ENCODE measurements at regions not wholly inside any gene's neighbourhood (a gene's known extent, or its start where the extent isn't known, plus 50 kb on each side); places are given as distances from the start of the nearest gene placed in this dataset.

DNA sequence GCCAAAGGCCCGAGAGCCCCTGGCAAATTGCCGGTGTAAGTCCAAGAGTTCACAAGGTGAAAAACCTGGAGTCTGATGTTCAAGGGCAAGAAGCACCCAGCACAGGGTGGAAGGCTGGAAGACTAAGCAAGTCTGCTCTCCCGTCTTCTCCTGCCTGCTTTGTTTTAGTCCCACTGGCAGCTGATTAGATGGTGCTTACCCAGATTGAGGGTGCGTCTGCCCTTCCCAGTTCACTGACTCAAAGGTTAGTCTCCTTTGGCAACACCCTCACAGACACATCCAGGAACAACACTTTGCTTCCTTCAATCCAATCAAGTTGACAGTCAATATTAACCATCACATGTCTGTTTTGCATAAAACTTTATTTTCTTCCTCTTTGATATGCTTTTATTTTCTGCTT lies 157.4 kb downstream of the HS3ST1 start:
- ChIA-PET CTCF (no interaction called here), POLR2A (no interaction called here)

DNA sequence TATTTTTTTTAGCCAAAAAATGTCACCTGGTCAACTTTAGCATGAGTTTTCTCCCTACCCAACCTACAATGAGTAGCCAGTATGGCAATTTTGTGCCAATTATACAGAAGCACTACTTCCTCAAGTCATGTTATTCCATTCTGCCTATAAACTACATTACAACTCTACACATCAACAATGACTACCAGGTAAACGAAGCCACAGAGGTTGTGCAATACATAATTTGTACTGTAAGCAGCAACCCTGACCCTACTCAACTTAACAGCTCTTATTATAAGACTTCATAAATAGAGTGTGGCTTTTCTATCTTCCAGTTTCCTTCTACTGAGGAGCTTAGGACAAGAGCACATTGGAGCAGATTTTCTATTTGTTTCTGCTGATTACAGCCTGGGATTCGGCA lies 160.5 kb downstream of the HS3ST1 start:
- ChIA-PET POLR2A (no interaction called here), CTCF (no interaction called here)

DNA sequence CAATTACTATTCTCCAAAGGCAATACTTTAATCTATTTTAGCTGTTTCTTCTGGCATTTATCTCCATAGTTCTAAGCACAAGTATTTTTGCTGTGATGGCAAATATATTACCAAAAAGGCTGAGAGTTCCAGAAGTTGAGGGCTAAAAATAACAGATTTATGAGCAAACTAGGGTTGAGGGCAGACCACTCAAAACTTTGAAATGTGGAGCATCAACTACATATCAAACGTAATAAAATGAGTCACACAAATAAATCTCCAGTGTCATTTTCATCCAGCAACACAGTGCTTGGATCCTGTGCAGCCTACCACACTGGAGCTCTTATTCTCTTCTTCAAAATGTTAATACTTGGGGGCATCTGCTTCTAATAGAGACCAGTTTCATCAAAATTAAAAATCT lies 163.9 kb downstream of the HS3ST1 start:
- ChIA-PET CTCF (no interaction called here), POLR2A (no interaction called here)

DNA sequence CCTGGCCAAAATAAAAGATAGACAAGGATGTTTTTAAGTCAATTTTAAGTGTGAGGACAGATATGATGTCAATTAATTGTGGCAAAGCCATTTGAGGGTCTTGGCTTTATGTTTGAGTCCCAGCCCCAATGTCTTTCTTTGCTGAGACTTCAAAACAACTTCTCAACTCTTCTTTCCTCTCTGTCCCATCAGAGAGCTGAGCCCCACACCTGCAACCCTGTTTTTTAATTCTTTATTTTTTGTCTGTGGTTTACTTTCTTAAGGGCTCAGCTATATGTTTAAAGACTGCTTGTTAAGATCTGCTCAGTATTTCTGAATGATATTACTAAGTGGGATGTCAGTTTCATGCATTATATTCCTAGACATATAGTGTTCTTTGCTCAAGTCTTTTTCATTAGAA lies 164.3 kb downstream of the HS3ST1 start:
- POLR2A ChIA-PET: no interaction called here
- CTCF ChIA-PET: no interaction called here

DNA sequence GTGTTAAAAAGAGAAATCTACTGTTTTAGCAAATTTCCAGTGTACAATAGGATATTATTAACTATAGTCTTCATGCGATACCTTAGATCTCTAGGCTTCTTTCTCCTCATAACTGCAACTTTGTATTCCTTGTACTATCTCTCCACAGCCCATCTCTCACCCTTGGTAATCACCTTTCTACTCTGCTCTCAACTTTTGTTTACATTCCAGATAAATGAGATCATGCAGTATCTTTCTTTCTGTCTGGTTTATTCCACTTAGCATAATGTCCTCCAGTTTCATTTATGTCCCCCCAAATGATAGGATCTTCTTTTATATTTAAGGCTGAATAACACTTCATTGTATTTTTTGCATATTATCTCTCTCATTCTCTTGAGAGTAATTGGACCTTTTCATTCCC lies 165.5 kb downstream of the HS3ST1 start:
- ChIA-PET POLR2A (no interaction called here), CTCF (no interaction called here)

DNA sequence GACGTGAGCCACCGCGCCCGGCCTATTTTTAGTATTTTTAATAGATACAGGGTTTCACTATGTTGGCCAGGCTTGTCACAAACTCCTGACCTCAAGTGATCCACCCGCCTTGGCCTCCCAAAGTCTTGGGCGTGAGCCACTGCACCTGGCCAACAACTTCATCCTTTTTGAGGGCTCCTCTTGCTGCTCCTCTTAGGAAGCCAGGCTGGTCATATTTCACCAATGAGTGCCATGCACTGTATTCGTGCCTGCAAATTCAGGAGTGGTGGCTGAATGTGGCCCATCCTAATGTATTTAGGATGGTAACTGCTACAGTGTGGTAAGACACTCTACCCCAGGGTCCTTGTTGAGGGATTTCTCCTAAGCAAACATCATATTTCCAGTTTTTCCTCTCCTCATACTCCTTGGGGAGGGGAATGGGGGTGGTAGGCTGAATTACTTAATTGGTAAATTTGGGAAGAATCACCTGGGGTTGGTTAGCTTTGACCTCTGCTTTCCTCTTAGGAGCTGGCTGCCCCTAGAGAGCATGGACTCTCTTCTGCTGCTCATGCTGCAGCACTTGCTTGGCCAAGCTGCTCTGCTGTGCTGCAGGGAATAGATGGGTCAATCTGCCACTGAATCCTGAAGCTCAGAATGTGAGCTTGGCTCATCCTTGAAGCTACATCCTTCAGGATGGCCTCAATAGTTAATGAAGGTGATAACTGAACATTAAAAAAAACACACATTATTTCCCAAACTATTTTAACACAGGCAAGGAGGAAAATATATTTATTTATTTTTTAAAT lies 167.4 kb downstream of the HS3ST1 start:
- CTCF ChIA-PET: no interaction called here

DNA sequence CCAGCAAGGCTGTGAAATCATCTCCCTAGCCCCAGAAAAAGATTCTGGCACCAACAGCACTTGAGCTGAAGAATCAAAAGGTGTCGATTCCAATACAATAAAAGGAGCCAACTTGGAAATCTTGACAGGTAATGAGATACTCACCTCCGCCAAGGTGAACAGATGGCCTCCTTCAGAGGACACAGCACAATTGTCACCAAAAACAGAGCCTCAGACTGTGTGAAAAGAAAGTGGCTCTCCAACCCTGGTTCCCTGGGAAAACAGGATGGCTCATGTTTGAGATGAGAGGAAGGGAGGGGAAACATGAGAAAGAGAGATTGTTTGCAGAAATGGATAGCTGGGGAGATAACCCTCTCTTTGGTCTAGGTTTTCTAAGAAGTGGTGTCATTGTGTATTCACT lies 168.9 kb downstream of the HS3ST1 start:
- POLR2A ChIA-PET: no interaction called here
- CTCF ChIA-PET: no interaction called here

More for the DNA sequence above, 167.4 kb downstream of the HS3ST1 start:
- POLR2A ChIA-PET: no interaction called here

DNA sequence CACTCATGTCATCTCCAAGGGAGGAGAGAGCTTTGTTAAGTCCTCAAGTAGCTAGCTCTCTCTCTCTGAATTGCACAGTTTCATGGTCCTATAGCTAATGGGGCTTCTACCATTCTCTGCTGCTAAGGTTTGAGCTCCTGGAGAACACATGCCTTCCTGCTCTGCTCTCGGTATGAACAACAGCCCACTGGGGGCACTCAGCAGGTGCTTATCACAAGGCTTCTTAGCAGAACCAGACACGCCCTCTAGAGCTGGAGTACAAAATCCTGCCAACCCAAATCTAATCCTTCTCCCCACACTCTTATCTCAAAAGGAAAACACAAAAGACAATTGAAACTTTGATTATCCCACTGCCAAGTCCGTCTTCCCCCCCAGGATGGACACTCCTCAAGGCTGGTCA lies 176.5 kb downstream of the HS3ST1 start:
- CTCF ChIA-PET: no interaction called here

DNA sequence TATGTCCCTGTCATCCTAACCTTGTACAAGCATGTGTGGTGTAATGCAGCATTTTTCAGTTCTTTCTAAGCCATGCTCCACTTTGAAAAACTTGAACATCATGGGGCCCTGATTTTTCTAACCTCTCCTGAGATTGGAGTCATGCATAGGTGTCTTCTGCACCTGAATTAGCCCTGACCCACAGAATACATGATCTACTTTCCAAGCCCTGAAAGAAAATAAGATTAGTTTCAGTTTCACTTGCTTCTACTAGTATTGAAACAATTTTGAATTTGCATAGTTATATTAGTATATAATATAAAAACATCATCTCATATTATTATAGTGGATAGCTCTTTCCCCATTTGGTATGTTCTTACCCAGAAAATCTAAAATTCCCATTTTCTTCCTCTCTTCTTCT lies 178.2 kb downstream of the HS3ST1 start:
- ChIA-PET CTCF (no interaction called here), POLR2A (no interaction called here)

More for the DNA sequence above, 176.5 kb downstream of the HS3ST1 start:
- POLR2A ChIA-PET: no interaction called here

DNA sequence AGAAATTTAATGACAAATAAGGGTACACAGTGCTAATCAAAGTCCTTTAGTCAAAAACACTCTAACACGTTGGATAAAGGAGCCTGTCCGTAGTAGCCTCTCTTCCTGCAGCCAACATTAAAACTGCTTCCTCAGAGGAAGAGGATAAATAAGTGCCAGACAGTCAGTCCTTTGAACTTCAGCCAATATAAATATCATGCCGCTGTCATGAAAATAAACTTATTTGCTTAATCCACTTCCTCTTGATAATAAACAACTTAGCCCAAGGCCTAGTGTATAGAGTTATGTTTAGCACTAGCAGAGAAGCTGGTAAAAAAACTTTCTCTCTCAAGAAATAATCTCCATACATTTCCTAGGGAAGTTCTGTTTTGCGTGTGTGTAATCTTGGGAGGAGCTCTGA lies 196.7 kb downstream of the HS3ST1 start:
- POLR2A ChIA-PET: no interaction called here
- CTCF ChIA-PET: no interaction called here

DNA sequence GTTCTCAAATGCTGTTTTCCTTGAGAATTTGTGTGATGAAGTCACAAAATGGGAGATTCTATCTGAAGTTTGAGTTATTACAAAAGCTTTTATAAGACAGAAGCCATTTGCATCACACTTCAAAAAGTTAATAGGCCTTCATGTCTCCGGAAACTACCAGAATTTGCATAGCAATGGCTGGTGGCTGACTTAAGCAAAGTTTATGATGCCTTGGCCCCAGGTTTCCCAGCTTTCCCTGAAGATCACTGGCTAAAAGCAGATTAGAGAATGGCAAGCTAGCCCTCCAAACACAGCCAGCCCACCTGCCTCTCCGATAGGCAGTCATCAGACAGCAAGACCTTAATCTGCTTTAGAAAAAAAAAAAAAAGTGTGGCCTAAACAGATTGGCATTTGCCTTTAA lies 197.8 kb downstream of the HS3ST1 start:
- POLR2A ChIA-PET: no interaction called here

DNA sequence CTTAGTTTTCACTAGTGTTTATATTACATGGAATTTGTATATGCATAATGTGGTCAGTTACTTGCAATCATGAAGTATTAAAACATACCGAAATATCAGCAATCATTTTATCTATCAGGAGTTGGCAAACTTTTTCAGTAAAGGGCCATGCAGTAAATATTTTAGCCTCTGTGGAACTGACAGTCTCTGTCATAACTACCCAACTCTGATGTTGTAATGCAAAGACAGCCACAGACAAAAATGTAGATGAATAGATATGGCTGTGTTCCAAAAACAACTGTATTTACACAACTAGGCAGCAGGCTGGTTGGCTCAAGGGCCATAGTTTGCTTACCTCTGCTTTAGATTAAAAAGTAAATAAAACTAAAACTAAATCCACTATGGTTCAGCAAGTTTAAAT lies 200.2 kb downstream of the HS3ST1 start:
- CTCF ChIA-PET: no interaction called here
- POLR2A ChIA-PET: no interaction called here

More for the DNA sequence above, 197.8 kb downstream of the HS3ST1 start:
- CTCF ChIA-PET: no interaction called here

DNA sequence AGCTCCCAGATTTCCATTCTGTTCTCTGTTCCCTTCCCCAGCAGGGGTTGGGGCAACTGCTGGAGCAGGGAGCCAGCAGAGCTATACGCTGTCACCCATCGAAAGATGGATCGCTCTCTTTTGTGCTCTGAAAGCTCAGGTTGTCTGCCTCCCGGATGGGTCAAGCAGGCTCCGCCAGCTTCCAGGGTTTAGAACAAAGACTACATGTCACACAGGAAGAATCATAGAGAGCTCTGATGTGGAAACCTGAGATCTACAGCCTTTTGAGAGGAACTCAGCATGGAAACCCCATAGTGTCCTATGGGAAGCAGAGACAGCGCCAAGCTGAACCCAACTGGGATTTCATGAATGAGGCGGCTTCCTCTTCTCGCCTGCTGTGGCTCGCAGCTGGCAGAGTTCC lies 205.4 kb downstream of the HS3ST1 start:
- CTCF ChIA-PET: no interaction called here
- POLR2A ChIA-PET: interaction anchor here (0.7 kb wide), 1 partner anchor 668 kb away, joined by 3 read pairs; no protein-coding TSS in a partner anchor

DNA sequence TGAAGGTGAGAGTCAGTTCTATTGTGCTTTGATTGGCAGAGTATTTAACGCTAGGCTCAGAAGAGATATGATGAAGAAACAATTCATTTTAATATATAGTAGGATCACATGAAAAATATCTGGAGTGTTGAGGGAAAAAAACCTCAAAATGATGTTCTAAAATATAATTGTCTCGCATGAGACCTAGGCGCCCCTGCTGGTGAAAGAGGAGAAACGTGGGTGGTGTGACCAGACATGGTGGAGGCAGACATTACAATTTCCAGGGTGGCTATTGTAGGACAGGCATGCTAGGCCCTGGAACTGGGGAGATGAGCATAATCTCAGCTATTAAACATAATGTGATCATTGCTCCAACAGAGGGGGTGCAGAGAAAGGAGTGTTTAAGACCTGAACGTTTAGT lies 210.0 kb downstream of the HS3ST1 start:
- CTCF ChIA-PET: no interaction called here
- POLR2A ChIA-PET: no interaction called here

DNA sequence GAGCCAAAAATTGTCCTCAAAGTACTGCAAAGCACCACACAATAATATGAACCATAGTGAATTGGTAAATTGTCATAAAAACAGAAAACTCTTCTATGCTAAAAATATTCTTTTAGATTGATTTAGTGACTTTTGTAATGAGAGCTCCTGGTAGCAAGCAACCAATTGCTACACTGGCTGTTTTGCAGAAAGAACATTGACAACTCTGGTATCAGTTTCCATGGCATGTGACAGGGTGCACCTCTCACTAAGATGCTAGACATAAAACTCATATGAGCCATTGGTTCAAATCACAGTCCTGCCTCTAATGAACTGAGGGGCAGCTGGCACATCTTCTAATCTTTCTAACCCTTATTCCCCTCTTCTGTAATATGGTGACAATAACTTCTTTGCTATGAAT lies 212.2 kb downstream of the HS3ST1 start:
- ChIA-PET CTCF (no interaction called here), POLR2A (no interaction called here)

DNA sequence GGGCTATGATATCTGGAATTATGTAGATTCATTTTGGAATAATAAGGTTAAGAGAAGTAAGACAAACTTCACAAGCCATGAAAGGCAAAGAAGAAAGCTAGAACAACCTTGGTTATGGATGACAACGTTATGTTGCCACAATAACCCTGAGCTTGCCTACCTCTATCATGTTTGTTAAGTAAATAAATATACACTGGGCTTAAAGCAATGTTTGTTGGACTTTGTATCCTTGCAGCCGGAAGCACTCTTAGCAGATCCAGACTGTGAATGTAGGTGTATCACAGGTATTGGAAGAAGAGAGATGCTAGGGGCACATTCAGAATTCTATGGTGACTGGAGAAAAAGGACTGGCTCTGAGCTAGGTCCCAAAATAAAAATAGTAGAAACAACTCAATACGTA lies 214.4 kb downstream of the HS3ST1 start:
- ChIA-PET CTCF (no interaction called here), POLR2A (no interaction called here)

DNA sequence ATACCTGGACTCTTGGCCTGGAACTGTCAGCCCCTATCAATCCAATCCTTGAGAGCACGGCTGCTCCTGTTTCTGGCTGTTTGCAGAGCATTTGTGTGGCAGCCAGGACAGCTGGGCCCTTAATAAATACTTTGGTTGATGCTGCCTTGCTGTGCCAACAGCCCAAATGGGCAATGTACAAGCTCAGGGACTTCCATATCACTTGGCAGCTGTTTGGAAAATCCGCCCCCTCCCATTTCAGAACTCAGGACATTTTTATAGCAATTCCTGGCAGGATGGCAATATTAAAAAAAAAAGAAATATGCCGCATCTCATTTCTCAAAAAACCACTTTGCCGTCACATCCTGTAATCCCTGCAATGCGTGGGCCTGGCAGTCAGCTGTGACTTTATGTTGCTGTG lies 218.9 kb downstream of the HS3ST1 start:
- ChIA-PET POLR2A (no interaction called here), CTCF (no interaction called here)

DNA sequence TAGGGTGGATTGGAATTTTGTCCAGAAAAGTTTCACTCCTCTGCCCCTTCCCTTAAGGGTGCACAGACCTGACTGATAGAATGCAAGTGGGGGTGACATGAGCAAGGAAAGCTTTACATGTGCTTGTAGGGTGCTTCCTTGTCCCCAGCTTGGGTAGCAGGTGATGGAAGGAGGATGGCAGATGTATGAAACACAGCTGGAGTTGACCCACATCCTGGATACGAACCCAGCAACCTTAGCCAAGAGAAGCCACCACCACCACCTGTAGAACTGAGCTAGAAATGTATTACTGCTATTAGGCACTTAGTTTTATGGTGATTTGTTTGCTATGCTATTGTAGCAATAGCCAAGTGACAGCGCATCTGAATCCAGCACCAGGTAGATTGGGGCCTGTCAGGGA lies 227.4 kb downstream of the HS3ST1 start:
- POLR2A ChIA-PET: no interaction called here
- CTCF ChIA-PET: no interaction called here

DNA sequence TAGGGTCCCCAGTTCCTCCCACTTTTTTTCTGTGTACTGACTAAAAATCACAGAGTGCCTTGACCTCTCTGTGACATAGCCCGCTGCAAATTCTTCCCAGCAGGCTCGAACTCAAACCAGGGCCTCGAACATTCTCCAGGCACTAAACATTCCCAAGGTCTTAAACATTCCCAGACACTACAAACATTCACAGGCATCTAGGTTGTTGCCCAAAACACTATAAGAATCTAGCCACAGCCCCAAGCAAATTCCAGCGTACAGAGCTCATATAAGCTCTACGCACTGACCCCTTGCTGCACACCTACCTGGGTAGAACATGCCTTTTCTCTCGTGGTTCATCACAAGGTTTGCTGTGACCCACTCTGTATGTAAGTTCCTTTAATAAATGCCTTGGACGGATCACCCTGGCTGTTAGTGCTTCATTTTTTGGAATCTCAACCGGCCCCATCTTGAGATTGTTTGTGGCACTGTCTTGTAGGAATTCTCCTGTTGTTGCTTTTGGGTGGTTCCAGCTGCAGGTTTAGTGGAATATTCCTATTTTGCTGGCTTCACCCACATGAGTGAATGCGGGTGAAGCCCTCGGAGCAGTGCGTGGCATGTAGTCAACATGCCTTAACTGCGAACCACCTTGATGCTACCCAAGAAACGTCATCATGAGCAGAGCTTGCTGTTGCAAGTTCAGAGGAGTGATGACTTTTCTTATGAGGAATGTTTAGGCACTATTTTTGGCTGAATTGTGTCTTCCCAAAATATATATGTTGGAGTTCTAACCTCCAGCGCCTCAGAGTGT lies 230.0 kb downstream of the HS3ST1 start:
- ChIA-PET POLR2A (no interaction called here), CTCF (no interaction called here)

DNA sequence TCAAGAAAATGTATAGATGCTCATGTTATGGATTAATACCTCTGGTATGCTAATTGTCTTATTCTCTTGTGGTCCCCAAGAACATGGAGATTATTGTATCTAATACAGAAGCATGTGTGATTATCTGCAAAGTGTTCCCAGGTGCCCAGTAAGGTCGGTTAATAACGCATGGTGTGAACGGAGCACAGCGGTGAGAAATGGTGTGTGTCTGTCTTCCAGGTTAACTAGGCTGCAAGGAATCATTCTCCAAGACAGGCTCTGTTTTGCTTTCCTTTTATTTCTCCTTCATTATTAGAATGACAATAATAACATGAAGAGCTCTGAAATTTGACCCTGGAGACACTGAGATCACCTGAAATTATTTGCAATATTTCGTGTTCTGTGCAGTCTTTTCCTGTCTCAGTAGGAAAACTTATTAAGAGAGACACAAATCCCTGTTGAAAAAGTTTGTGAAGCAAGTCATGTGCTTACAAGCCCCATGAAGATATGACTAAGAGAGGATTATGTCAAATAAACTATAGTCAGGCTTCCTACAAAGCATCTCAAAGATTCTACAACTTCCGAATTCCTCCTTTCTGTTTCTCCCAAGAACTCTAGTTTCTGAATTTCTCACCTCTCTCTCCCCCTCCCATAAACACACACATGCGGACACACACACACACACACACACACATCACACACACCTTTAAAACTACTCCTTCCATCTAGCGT lies 230.9 kb downstream of the HS3ST1 start:
- ChIA-PET POLR2A (no interaction called here), CTCF (no interaction called here)

DNA sequence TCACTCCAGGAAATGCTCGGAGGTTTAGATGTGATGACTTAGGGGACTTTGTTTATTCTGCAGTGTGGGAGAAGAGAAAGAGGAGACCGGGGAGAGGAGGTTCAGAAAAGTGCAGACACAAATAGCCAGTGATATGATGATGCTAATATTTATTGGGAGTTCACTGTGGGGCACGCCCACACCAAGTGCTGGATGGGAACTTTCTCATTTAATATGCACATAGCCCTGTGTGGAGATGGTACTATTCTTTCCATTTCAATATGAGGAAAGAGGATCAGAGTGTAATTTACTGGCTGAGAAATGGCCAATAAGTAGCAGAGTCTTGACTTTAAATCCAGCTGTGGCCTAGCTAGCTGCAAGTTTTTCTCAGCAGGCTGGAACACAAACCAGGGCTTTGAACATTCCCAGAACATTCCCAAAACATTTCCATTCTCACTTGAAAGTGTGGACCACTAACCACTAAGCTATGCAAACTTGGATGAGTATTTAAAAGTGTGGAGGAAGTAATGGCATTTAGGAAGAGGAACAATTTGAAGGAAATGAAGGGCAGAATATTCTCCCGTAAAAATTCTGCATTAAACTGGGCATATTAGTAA lies 231.7 kb downstream of the HS3ST1 start:
- POLR2A ChIA-PET: no interaction called here

More for the DNA sequence above, 231.7 kb downstream of the HS3ST1 start:
- CTCF ChIA-PET: no interaction called here
